DND-41 (cell line): ENCODE measurements at regions not wholly inside any gene's neighbourhood (a gene's known extent, or its start where the extent isn't known, plus 50 kb on each side); places are given as distances from the start of the nearest gene placed in this dataset.

Experiments
- ATAC-seq: fragments of 200-7000 bp; cut with Tn5 transposase; 3 replicates; pipeline ENCODE4 v1.9.1; 2021; ENCODE audit warnings: low read depth; ENCODE audit not compliant: insufficient read depth
- DNase-seq: peaks from one replicate; pipeline ENCODE4 v3.0.0-alpha.2; 2020
- H2AFZ ChIP-seq: 2 replicates; pipeline ENCODE4 v1.6.0; 2012; ENCODE audit warnings: low read depth, low read length
- H3K27ac ChIP-seq: 2 replicates; pipeline ENCODE4 v1.5.1; 2012; ENCODE audit warnings: low read length, inconsistent platforms
- H3K27me3 ChIP-seq: fragments of 200-600 bp; sonication (generic); 2 replicates; pipeline ENCODE4 v1.6.0; 2012; ENCODE audit warnings: low read length, mild to moderate bottlenecking, inconsistent platforms; ENCODE audit not compliant: insufficient read depth, poor library complexity
- H3K36me3 ChIP-seq: 2 replicates; pipeline ENCODE4 v1.5.1; 2012; ENCODE audit warnings: low read length, inconsistent platforms; ENCODE audit not compliant: insufficient read depth
- H3K4me1 ChIP-seq: 2 replicates; pipeline ENCODE4 v1.5.1; 2012; ENCODE audit warnings: mild to moderate bottlenecking, low read length; ENCODE audit not compliant: insufficient read depth
- H3K4me2 ChIP-seq: 2 replicates; pipeline ENCODE4 v1.6.0; 2012; ENCODE audit warnings: mild to moderate bottlenecking, moderate library complexity, low read length, inconsistent platforms; ENCODE audit not compliant: insufficient read depth
- H3K4me3 ChIP-seq, 2 experiments: fragments of 200-600 bp in 1 of 2; shearing (Covaris generic) in 1 of 2; 2 replicates each; pipeline ENCODE4 v1.5.1; 2012 to 2016; ENCODE audit warnings: inconsistent platforms in 2 of 2, low read length in 2 of 2, mild to moderate bottlenecking in 2 of 2, low read depth in 1 of 2, moderate library complexity in 1 of 2
- H3K79me2 ChIP-seq: 2 replicates; pipeline ENCODE4 v1.6.0; 2012; ENCODE audit warnings: low read length, inconsistent platforms; ENCODE audit not compliant: insufficient read depth
- H3K9ac ChIP-seq: 2 replicates; pipeline ENCODE4 v1.6.0; 2012; ENCODE audit warnings: low read depth, mild to moderate bottlenecking, inconsistent platforms, low read length, moderate library complexity
- H3K9me3 ChIP-seq: 2 replicates; pipeline ENCODE4 v1.5.1; 2012; ENCODE audit warnings: low read length, moderate library complexity, mild to moderate bottlenecking, inconsistent platforms; ENCODE audit not compliant: insufficient read depth, severe bottlenecking
- H4K20me1 ChIP-seq: 2 replicates; pipeline ENCODE4 v1.6.0; 2012; ENCODE audit warnings: low read length; ENCODE audit not compliant: insufficient read depth
- CTCF ChIP-seq: IDR thresholded peaks from 2 replicates; pipeline ENCODE4 v1.5.1; 2012; ENCODE audit warnings: borderline replicate concordance, low read length, moderate library complexity, mild to moderate bottlenecking; ENCODE audit not compliant: poor library complexity, severe bottlenecking; ENCODE audit errors: extremely low read depth
- EZH2 ChIP-seq: IDR thresholded peaks from 3 replicates; pipeline ENCODE4 v1.6.1; 2012; ENCODE audit warnings: borderline replicate concordance, low read depth, mild to moderate bottlenecking, moderate library complexity, low read length, inconsistent platforms; ENCODE audit not compliant: severe bottlenecking

DNA sequence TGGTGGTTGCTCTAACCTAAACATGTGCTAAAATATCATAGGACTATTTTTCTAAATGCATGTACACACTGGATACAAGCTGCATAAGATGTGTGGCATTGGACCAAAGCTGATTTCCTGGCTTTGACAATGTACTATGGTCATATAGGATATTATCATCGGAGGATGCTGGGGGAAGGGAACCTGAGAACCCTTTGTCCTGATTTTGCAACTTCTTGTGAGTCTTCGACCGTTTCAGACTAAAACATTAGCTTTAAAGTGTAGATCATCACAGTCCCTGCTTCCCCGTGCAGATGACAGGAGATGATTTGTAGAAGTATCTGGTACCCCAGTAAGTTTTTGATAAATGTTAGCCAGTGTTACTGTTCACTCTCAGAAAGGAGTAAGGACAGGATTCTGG, 554.7 kb downstream of the MIAT start:
- no peaks in the 10 kb centered on the region for H3K4me1 ChIP-seq
- no peaks in the 10 kb centered on the region; the same call in 1 of the 2 replicates for H4K20me1 ChIP-seq
- H3K9ac ChIP-seq, result no peak overlapping the region
- no peak overlapping the region for H3K4me2 ChIP-seq
- H3K36me3 ChIP-seq, result no peaks in the 10 kb centered on the region
- DNase-seq (no peak), ATAC-seq (no peak)
- H3K9me3 ChIP-seq, result no peaks in the 10 kb centered on the region
- H3K27ac ChIP-seq, result no peak overlapping the region
- TF ChIP-seq CTCF (no peak), EZH2 (no peak)
- peaks cover 2% of the 10 kb centered on the region for H3K27me3 ChIP-seq
- H3K79me2 ChIP-seq, result no peaks in the 10 kb centered on the region
- H3K4me3 ChIP-seq, result no peak overlapping the region
- H2AFZ ChIP-seq, result no peak overlapping the region

DNA sequence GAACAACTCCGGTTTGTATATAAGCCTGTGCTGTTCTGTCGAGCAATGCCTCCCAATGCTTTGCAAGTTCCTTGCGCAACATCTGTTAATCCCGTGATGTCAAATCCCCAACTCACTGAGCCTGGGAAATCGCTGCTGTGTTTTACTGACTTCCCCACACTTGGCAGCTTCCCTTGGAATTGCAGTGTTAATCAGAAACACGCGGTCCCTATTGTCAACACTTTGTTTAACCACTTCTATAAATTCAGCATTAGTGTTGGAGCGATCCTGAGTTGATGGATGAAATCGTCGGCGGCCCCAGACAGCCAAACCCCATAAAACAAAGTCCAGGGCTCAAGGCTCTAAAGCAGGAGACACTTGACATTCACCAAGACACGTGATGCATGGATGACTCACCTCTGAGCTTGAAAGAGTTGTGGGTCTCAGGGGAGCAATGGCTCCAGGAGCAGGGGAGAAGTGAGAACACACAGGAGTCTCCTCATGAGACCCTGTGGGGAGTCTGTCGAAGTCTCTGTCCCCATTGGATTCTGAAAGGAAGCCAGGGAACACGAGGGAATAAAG, 555.3 kb downstream of the MIAT start:
- Histone ChIP-seq H3K27me3 (peaks cover 2% of the 10 kb centered on the region), H2AFZ (no peak overlapping the region), H3K9me3 (no peaks in the 10 kb centered on the region), H3K27ac (no peak overlapping the region), H3K36me3 (no peaks in the 10 kb centered on the region), H3K9ac (no peak overlapping the region), H3K4me1 (no peaks in the 10 kb centered on the region), H3K4me2 (no peak overlapping the region), H4K20me1 (no peaks in the 10 kb centered on the region; the same call in 1 of the 2 replicates), H3K79me2 (no peaks in the 10 kb centered on the region), H3K4me3 (no peak overlapping the region)
- TF ChIP-seq CTCF (no peak), EZH2 (no peak)
- peak; percentile 8 for DNase-seq
- ATAC-seq, result no peak

- Histone ChIP-seq H2AFZ (no peak overlapping the region), H3K4me1 (no peaks in the 10 kb centered on the region), H3K27me3 (peaks cover 2% of the 10 kb centered on the region), H3K9me3 (no peaks in the 10 kb centered on the region), H3K36me3 (no peaks in the 10 kb centered on the region), H4K20me1 (no peaks in the 10 kb centered on the region; the same call in 1 of the 2 replicates), H3K4me2 (no peak overlapping the region), H3K79me2 (no peaks in the 10 kb centered on the region), H3K4me3 (no peak overlapping the region), H3K9ac (no peak overlapping the region), H3K27ac (no peak overlapping the region)
- TF ChIP-seq EZH2, result no peak
- no peak for TF ChIP-seq CTCF
- DNase-seq (no peak), ATAC-seq (no peak)
Observed at GRCh38 chr22:27213294-27213693, 555.9 kb downstream of the MIAT start.
